ENCODE measurements at regions not wholly inside any gene's neighbourhood (a gene's known extent, or its start where the extent isn't known, plus 50 kb on each side); places are given as distances from the start of the nearest gene placed in this dataset.

DNA sequence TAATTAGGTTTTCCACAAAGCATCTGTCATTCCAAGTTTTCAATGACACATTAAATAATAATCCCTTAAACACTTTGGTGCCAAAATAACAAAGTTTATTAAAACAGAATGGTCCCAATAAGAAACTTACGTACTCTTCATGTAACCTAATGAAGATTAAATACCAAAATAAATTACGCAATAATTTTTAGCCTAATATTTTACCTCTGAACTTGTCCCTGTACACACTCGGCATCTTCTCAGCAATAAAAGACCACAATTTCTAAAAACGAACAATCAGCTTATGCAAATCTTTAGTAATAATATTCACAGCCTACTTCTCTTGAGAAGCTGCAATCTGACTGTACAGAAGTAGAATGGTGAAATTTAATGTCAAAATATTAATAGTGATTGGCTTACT lies 163.6 kb downstream of the ZDHHC21 start:
- H3K27ac ChIP-seq (ENCODE audit: low read depth in 1 of 2, low read length in 1 of 2), result no peak overlapping the region
- peaks cover 0 to 12% (median 0%) of the 10 kb centered on the region in 3 donors for H3K27me3 ChIP-seq (ENCODE audit: control insufficient read depth in 3 of 3, insufficient read depth in 3 of 3, low read length in 2 of 3)
- H3K9ac ChIP-seq (ENCODE audit: insufficient read depth in 1 of 2, low read length in 2 of 2), result no peak overlapping the region
- ATAC-seq (ENCODE audit: insufficient read depth, low FRiP score) (no peak), DNase-seq (no peak)
- TF ChIP-seq, protein P1, sequence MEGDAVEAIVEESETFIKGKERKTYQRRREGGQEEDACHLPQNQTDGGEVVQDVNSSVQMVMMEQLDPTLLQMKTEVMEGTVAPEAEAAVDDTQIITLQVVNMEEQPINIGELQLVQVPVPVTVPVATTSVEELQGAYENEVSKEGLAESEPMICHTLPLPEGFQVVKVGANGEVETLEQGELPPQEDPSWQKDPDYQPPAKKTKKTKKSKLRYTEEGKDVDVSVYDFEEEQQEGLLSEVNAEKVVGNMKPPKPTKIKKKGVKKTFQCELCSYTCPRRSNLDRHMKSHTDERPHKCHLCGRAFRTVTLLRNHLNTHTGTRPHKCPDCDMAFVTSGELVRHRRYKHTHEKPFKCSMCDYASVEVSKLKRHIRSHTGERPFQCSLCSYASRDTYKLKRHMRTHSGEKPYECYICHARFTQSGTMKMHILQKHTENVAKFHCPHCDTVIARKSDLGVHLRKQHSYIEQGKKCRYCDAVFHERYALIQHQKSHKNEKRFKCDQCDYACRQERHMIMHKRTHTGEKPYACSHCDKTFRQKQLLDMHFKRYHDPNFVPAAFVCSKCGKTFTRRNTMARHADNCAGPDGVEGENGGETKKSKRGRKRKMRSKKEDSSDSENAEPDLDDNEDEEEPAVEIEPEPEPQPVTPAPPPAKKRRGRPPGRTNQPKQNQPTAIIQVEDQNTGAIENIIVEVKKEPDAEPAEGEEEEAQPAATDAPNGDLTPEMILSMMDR (IDR thresholded peaks at IDR 0.05; ENCODE audit: control extremely low read depth, extremely low read depth), result no peak
- H3K4me3 ChIP-seq, result no peak overlapping the region
- no peaks in the 10 kb centered on the region for H3K9me3 ChIP-seq (ENCODE audit: control insufficient read depth in 4 of 4, insufficient read depth in 3 of 4, low read length in 3 of 4)
- no peaks in the 10 kb centered on the region for H3K36me3 ChIP-seq (ENCODE audit: control insufficient read depth in 4 of 4, insufficient read depth in 4 of 4, low read length in 4 of 4)
- H3K4me1 ChIP-seq (ENCODE audit: control insufficient read depth in 5 of 5, insufficient read depth in 5 of 5, low read length in 5 of 5), result peaks cover 0 to 35% (median 2%) of the 10 kb centered on the region in 5 donors
- WGBS, 2 donors, result 89 to 90% methylated on average over 4 of the region's 4 CpGs

DNA sequence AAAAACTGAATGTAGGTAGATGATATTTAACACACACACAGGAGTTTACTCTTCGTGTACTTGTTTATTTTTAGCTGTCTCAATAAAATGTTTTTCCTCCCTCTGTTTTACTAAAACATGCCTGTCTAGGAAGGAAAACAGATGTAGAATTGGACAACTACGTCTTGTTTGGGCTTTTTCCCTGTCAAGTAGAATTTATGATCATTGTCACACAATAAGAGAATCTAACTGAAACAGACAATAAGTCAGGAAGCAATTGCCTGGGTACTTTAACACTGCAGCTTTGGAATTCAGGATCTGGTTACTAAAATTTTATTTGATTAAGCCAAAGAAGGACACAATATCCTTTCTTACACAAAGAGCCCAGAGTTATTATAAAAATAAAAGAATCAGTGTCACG lies 164.2 kb downstream of the ZDHHC21 start:
- ATAC-seq (ENCODE audit: insufficient read depth, low FRiP score), result no peak
- H3K9me3 ChIP-seq (ENCODE audit: control insufficient read depth in 4 of 4, insufficient read depth in 3 of 4, low read length in 3 of 4), result no peaks in the 10 kb centered on the region

DNA sequence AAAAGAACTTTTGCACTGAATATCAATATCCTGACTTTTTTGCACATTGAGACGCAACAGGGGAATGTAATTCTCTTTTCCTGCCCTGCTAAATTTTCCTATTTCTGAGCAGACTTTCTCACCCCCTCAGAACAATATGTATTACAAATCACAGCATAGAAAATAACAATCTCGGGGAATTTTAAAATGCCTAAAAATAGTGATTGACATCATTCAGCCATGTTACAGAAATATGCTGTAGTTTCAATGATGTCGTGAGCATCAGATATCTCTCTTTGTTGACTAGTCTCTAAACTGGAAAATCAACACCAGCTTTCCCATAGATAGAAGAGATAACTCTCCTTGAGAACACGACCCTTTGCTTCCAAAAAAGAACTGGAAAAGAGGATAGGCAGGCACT lies 166.7 kb downstream of the ZDHHC21 start:
- Histone ChIP-seq H3K9me3 (ENCODE audit: control insufficient read depth in 4 of 4, insufficient read depth in 3 of 4, low read length in 3 of 4) (no peaks in the 10 kb centered on the region), H3K4me3 (no peak overlapping the region), H3K27me3 (ENCODE audit: control insufficient read depth in 3 of 3, insufficient read depth in 3 of 3, low read length in 2 of 3) (no peaks in the 10 kb centered on the region), H3K36me3 (ENCODE audit: control insufficient read depth in 4 of 4, insufficient read depth in 4 of 4, low read length in 4 of 4) (no peaks in the 10 kb centered on the region), H3K4me1 (ENCODE audit: control insufficient read depth in 5 of 5, insufficient read depth in 5 of 5, low read length in 5 of 5) (peaks cover 0 to 13% (median 0%) of the 10 kb centered on the region in 5 donors), H3K9ac (ENCODE audit: insufficient read depth in 1 of 2, low read length in 2 of 2) (no peak overlapping the region), H3K27ac (ENCODE audit: low read depth in 1 of 2, low read length in 1 of 2) (no peak overlapping the region)
- no peak for ATAC-seq (ENCODE audit: insufficient read depth, low FRiP score)
- DNase-seq, result no peak
- TF ChIP-seq, protein P1 (IDR thresholded peaks at IDR 0.05; ENCODE audit: control extremely low read depth, extremely low read depth), result no peak
- WGBS, 2 donors, result 76 to 78% methylated on average over 4 of the region's 4 CpGs

More for the DNA sequence above, 164.2 kb downstream of the ZDHHC21 start:
- Histone ChIP-seq H3K4me1 (ENCODE audit: control insufficient read depth in 5 of 5, insufficient read depth in 5 of 5, low read length in 5 of 5) (peaks cover 0 to 30% (median 2%) of the 10 kb centered on the region in 5 donors), H3K27me3 (ENCODE audit: control insufficient read depth in 3 of 3, insufficient read depth in 3 of 3, low read length in 2 of 3) (peaks cover 0 to 11% (median 0%) of the 10 kb centered on the region in 3 donors), H3K4me3 (no peak overlapping the region), H3K36me3 (ENCODE audit: control insufficient read depth in 4 of 4, insufficient read depth in 4 of 4, low read length in 4 of 4) (no peaks in the 10 kb centered on the region), H3K27ac (ENCODE audit: low read depth in 1 of 2, low read length in 1 of 2) (no peak overlapping the region), H3K9ac (ENCODE audit: insufficient read depth in 1 of 2, low read length in 2 of 2) (no peak overlapping the region)
- WGBS, 2 donors, result 67 to 77% methylated on average over 3 of the region's 3 CpGs
- TF ChIP-seq, protein P1 (IDR thresholded peaks at IDR 0.05; ENCODE audit: control extremely low read depth, extremely low read depth), result no peak
- peak in 1 of 3 donors; percentile 47 for DNase-seq

DNA sequence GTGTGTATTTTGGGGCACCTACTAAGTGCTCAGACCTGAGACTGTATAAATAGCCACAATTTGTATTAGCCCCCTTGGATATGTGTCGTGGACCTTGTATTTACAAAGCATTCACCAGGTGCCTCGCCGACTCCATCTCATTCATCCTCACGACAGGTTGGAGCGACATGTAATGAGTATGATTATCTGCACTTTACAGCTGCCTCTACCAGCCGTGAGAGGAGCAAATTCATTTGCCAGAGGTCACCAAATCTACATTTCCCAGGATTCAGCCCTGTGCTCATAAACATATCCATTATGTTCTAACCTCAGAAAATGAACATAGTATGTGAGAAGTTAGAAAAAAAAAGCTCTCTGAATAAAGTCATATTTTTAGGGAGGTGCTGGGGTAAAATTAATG lies 167.4 kb downstream of the ZDHHC21 start:
- TF ChIP-seq, protein P1 (IDR thresholded peaks at IDR 0.05; ENCODE audit: control extremely low read depth, extremely low read depth), result no peak
- WGBS, 2 donors, result 74 to 75% methylated on average over 6 of the region's 6 CpGs
- ATAC-seq (ENCODE audit: insufficient read depth, low FRiP score), result no peak
- no peak for DNase-seq
- H3K4me3 ChIP-seq, result no peak overlapping the region
- peaks cover 0 to 12% (median 0%) of the 10 kb centered on the region in 5 donors for H3K4me1 ChIP-seq (ENCODE audit: control insufficient read depth in 5 of 5, insufficient read depth in 5 of 5, low read length in 5 of 5)
- H3K36me3 ChIP-seq (ENCODE audit: control insufficient read depth in 4 of 4, insufficient read depth in 4 of 4, low read length in 4 of 4), result no peaks in the 10 kb centered on the region
- no peaks in the 10 kb centered on the region for H3K9me3 ChIP-seq (ENCODE audit: control insufficient read depth in 4 of 4, insufficient read depth in 3 of 4, low read length in 3 of 4)
- no peak overlapping the region for H3K9ac ChIP-seq (ENCODE audit: insufficient read depth in 1 of 2, low read length in 2 of 2)
- no peak overlapping the region for H3K27ac ChIP-seq (ENCODE audit: low read depth in 1 of 2, low read length in 1 of 2)
- H3K27me3 ChIP-seq (ENCODE audit: control insufficient read depth in 3 of 3, insufficient read depth in 3 of 3, low read length in 2 of 3), result no peaks in the 10 kb centered on the region

Measured in lung (tissue), 11 donors.